Endodermal cell (in vitro differentiated cells): ENCODE measurements at regions not wholly inside any gene's neighbourhood (a gene's known extent, or its start where the extent isn't known, plus 50 kb on each side); places are given as distances from the start of the nearest gene placed in this dataset.

ENCODE experiments used
- DNase-seq: peaks from one replicate; pipeline ENCODE4 v3.0.0-alpha.2; 2017
- H3K27ac ChIP-seq: 2 replicates; pipeline ENCODE4 v1.5.1; 2013; ENCODE audit warnings: mild to moderate bottlenecking, low read depth, low read length, moderate library complexity
- H3K27me3 ChIP-seq: 2 replicates; pipeline ENCODE4 v1.6.1; 2013; ENCODE audit warnings: mild to moderate bottlenecking, low read length, moderate library complexity; ENCODE audit not compliant: insufficient read depth, control insufficient read depth, poor library complexity, severe bottlenecking
- H3K36me3 ChIP-seq: 2 replicates; pipeline ENCODE4 v1.7.0; 2013; ENCODE audit warnings: mild to moderate bottlenecking, low read length, moderate library complexity; ENCODE audit not compliant: control insufficient read depth, insufficient read depth
- H3K4me1 ChIP-seq: one replicate; pipeline ENCODE4 v1.7.0; 2013; ENCODE audit warnings: low read length; ENCODE audit not compliant: control insufficient read depth, insufficient read depth
- H3K4me3 ChIP-seq: 2 replicates; pipeline ENCODE4 v1.5.1; 2013; ENCODE audit warnings: mild to moderate bottlenecking, low read length, moderate library complexity
- H3K9ac ChIP-seq: 2 replicates; pipeline ENCODE4 v1.6.1; 2013; ENCODE audit warnings: mild to moderate bottlenecking, low read length, moderate library complexity; ENCODE audit not compliant: poor library complexity, severe bottlenecking; ENCODE audit errors: extremely low read depth
- H3K9me3 ChIP-seq: 2 replicates; pipeline ENCODE4 v1.6.1; 2013; ENCODE audit warnings: mild to moderate bottlenecking, low read length, moderate library complexity; ENCODE audit not compliant: control insufficient read depth
- H3K27ac Mint-ChIP-seq: 2 replicates; pipeline ENCODE4 v1.8.0; 2020; ENCODE audit warnings: mixed read lengths
- H3K27me3 Mint-ChIP-seq: 2 replicates; pipeline ENCODE4 v1.8.0; 2021; ENCODE audit warnings: mild to moderate bottlenecking, mixed read lengths; ENCODE audit not compliant: insufficient read depth
- H3K36me3 Mint-ChIP-seq: 2 replicates; pipeline ENCODE4 v1.8.0; 2020; ENCODE audit warnings: low read depth, mixed read lengths
- H3K4me1 Mint-ChIP-seq: 2 replicates; pipeline ENCODE4 v1.8.0; 2020; ENCODE audit warnings: mixed read lengths
- H3K4me3 Mint-ChIP-seq: 2 replicates; pipeline ENCODE4 v1.8.0; 2020; ENCODE audit warnings: mild to moderate bottlenecking, moderate library complexity, mixed read lengths
- H3K9me3 Mint-ChIP-seq: 2 replicates; pipeline ENCODE4 v1.8.0; 2020; ENCODE audit warnings: mild to moderate bottlenecking, mixed read lengths
- WGBS, 2 experiments: methylation state at CpG; one replicate each; pipeline versions ENCODE4 v1.1.5 to v1.1.7; 2013; ENCODE audit warnings: missing lambda C conversion rate in 2 of 2, mixed read lengths in 1 of 2; ENCODE audit not compliant: insufficient coverage in 1 of 2, insufficient read length in 1 of 2; 5-methylcytosine and 5-hydroxymethylcytosine counted together
- TF ChIP-seq, protein P1 (sequence below): fragments of 200-600 bp; sonication (generic); conservative IDR thresholded peaks from 2 replicates; pipeline ENCODE4 v1.5.0; 2021; ENCODE audit warnings: antibody characterized with exemption, mild to moderate bottlenecking

DNA sequence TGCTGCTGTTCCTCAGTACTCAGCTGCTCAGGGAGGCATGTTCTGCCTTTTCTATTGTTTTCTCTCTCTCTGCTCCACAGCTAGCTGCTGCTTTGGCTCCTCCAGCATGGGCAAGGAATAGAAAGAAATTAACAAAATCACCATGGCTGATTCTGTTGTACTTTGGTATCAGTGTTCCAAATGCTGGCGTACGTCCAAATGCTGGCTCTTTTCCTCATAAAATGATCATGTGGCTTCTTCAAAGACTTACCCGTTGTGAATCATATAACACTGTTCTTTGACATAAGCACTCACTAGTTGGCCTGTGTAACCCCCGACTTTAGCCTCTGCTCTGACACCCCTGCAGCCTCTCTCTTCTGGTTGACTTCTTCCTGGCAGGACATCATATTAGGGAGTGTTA lies 547.6 kb downstream of the CPS1 start:
- Mint-ChIP-seq H3K27me3 (no peaks in the 10 kb centered on the region), H3K4me1 (no peaks in the 10 kb centered on the region), H3K27ac (no peak overlapping the region), H3K9me3 (peaks cover 2% of the 10 kb centered on the region), H3K4me3 (no peak overlapping the region), H3K36me3 (no peaks in the 10 kb centered on the region)
- Histone ChIP-seq H3K9me3 (peaks cover 9% of the 10 kb centered on the region), H3K36me3 (no peaks in the 10 kb centered on the region), H3K4me3 (no peak overlapping the region), H3K27me3 (no peaks in the 10 kb centered on the region), H3K27ac (no peak overlapping the region), H3K4me1 (no peaks in the 10 kb centered on the region), H3K9ac (no peak overlapping the region)
- TF ChIP-seq, protein P1, sequence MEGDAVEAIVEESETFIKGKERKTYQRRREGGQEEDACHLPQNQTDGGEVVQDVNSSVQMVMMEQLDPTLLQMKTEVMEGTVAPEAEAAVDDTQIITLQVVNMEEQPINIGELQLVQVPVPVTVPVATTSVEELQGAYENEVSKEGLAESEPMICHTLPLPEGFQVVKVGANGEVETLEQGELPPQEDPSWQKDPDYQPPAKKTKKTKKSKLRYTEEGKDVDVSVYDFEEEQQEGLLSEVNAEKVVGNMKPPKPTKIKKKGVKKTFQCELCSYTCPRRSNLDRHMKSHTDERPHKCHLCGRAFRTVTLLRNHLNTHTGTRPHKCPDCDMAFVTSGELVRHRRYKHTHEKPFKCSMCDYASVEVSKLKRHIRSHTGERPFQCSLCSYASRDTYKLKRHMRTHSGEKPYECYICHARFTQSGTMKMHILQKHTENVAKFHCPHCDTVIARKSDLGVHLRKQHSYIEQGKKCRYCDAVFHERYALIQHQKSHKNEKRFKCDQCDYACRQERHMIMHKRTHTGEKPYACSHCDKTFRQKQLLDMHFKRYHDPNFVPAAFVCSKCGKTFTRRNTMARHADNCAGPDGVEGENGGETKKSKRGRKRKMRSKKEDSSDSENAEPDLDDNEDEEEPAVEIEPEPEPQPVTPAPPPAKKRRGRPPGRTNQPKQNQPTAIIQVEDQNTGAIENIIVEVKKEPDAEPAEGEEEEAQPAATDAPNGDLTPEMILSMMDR: no peak
- DNase-seq: no peak
- WGBS, 2 experiments: 82 to 100% methylated on average over 2 to 4 of the region's 4 CpGs

DNA sequence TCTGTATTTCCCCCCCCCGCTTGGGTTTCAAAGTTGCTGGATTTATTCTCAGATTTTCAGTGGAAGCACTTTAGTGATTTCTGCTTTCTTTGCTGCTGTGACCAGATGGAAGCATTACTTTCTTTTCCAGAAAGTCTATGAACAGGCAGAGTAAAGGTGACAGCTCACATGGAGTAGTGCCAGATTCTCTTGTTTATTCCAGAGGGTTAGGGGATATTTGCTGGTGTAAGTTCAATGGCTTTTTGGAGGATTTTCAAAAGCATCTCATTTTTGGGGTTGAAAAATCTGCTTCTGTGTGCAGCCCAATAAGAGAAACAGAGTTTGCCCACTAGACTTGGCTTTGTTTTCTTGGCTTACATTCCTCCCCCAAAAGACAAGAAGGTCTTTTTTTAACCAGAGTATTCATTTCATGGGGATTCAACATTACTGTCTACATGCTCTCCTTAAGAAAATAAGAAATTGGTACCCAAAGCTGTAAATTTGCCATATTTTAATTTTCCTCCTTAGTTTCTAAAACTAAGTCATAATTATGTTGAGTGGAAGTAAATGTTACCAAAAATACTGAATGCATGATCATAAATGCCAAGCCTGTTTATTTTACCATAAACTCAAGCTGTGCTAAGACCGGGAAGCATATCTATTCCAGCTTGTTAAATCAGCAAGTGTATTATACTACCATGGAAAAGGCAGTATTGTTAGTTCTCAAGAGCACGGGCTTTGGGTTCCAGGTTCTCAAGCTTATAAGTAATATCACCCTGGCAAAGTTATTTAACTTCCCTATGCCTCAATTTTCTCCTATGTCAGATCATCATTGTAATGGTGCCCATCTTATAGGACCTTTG lies 557.2 kb downstream of the CPS1 start:
- DNase-seq: no peak
- no peak overlapping the region for H3K4me3 Mint-ChIP-seq
- WGBS, 2 experiments: 80 to 100% methylated on average over 1 to 3 of the region's 3 CpGs

DNA sequence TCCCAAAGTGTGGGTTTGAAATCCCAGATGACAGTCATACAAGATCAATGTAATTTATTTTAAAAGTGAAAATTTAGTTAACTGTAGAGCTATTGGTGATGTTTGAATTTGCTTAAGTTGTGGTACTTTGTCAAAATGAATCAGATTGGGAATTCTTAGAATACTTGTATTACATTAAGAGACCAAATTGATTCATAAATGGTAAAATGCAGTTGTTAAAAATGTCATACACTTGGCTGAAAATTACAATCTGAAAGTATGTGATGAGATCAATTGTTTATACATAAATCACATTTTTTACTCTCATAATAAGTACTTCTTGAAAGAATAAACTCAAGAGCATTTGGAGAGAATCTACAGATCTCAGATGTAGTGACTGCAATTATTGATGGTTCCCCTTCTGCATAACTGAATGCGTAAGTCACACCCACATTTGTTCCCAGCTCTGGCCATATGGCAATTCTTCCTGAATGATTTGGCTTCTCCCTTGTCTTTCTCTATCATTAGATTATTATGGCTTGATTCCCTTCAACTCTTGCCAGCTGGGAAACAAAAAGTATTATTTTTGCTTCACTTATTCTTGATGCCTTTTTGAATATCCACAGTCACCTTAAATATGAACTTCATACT lies 558.5 kb downstream of the CPS1 start:
- Mint-ChIP-seq H3K4me1 (no peaks in the 10 kb centered on the region), H3K4me3 (no peak overlapping the region), H3K27me3 (no peaks in the 10 kb centered on the region), H3K9me3 (no peaks in the 10 kb centered on the region), H3K27ac (no peak overlapping the region), H3K36me3 (no peaks in the 10 kb centered on the region)
- TF ChIP-seq, protein P1: no peak
- Histone ChIP-seq H3K36me3 (no peaks in the 10 kb centered on the region), H3K4me1 (no peaks in the 10 kb centered on the region), H3K4me3 (no peak overlapping the region), H3K9ac (no peak overlapping the region), H3K27me3 (no peaks in the 10 kb centered on the region), H3K9me3 (no peaks in the 10 kb centered on the region), H3K27ac (no peak overlapping the region)
- WGBS, 2 experiments: 88 to 92% methylated on average over 1 of the region's 1 CpG
- DNase-seq: no peak

More for the DNA sequence above, 557.2 kb downstream of the CPS1 start:
- Histone ChIP-seq H3K27ac (no peak overlapping the region), H3K9ac (no peak overlapping the region), H3K36me3 (no peaks in the 10 kb centered on the region), H3K27me3 (no peaks in the 10 kb centered on the region), H3K4me3 (no peak overlapping the region), H3K9me3 (no peaks in the 10 kb centered on the region), H3K4me1 (no peaks in the 10 kb centered on the region)
- no peaks in the 10 kb centered on the region for H3K27me3 Mint-ChIP-seq
- no peaks in the 10 kb centered on the region for H3K4me1 Mint-ChIP-seq
- TF ChIP-seq, protein P1: no peak
- H3K27ac Mint-ChIP-seq: no peak overlapping the region
- no peaks in the 10 kb centered on the region for H3K36me3 Mint-ChIP-seq
- H3K9me3 Mint-ChIP-seq: no peaks in the 10 kb centered on the region
